ENCODE measurements at regions not wholly inside any gene's neighbourhood (a gene's known extent, or its start where the extent isn't known, plus 50 kb on each side); places are given as distances from the start of the nearest gene placed in this dataset.

GRCh38 chr5:5721881-5722280 is 299.4 kb downstream of the ICE1 start:
- H3F3A ChIP-seq (ENCODE audit: insufficient read depth, low read length, poor library complexity, severe bottlenecking), result no peaks in the 10 kb centered on the region
- H3K9me2 ChIP-seq (ENCODE audit: insufficient read depth, low read length), result no peaks in the 10 kb centered on the region
- no peaks in the 10 kb centered on the region for H4K20me1 ChIP-seq (ENCODE audit: insufficient read depth)
- no peak overlapping the region for H3K4me2 ChIP-seq (ENCODE audit: low read length)
- no peaks in the 10 kb centered on the region for H3K79me2 ChIP-seq (replicated peaks; ENCODE audit: insufficient read depth, low read length)
- H3K9ac ChIP-seq (ENCODE audit: low read length), result no peak overlapping the region
- H3K27ac ChIP-seq (ENCODE audit: low read length), result no peak overlapping the region
- H3K36me3 ChIP-seq (ENCODE audit: insufficient read depth, low read length), result no peaks in the 10 kb centered on the region
- H3K9me3 ChIP-seq (ENCODE audit: low read length), result no peaks in the 10 kb centered on the region
- no peak overlapping the region for H2AFZ ChIP-seq (ENCODE audit: low read depth, low read length)
- H3K4me3 ChIP-seq (ENCODE audit: low read length), result no peak overlapping the region
- no peaks in the 10 kb centered on the region for H3K27me3 ChIP-seq (ENCODE audit: insufficient read depth, low read depth, low read length)
- TF ChIP-seq RAD21 (conservative IDR thresholded peaks at IDR 0.05) (no peak), POLR2AphosphoS5 (IDR thresholded peaks at IDR 0.05) (no peak), EP300 (conservative IDR thresholded peaks at IDR 0.05; ENCODE audit: poor library complexity, severe bottlenecking) (no peak)

DNA sequence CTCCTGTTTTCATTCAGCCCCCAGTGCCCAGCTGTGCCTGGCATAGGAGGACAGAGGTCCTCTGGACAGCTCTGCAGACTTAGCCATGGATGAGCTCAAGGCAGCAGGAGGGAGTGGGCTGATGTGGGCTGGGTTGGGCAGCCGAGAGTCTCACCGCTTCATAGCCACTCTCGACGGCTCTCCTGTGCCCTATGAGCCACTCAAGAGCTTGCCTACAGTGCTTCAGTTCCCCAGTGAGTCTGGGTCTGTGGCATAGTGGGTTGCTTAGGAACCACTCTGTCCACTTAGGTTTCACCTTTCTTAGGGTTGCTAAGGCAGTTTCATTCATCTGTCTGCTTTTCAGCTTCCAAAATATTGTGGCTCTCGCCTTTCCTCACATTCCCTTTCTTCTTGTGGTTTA is 296.8 kb downstream of the ICE1 start:
- H3K9me3 ChIP-seq (ENCODE audit: low read length), result no peaks in the 10 kb centered on the region
- H2AFZ ChIP-seq (ENCODE audit: low read depth, low read length), result no peak overlapping the region
- no peaks in the 10 kb centered on the region for H3K9me2 ChIP-seq (ENCODE audit: insufficient read depth, low read length)

More for the DNA sequence above, 296.8 kb downstream of the ICE1 start:
- no peaks in the 10 kb centered on the region for H4K20me1 ChIP-seq (ENCODE audit: insufficient read depth)
- no peaks in the 10 kb centered on the region for H3K36me3 ChIP-seq (ENCODE audit: insufficient read depth, low read length)
- no peaks in the 10 kb centered on the region for H3K79me2 ChIP-seq (replicated peaks; ENCODE audit: insufficient read depth, low read length)
- H3K4me2 ChIP-seq (ENCODE audit: low read length), result no peak overlapping the region
- no peak overlapping the region for H3K27ac ChIP-seq (ENCODE audit: low read length)
- TF ChIP-seq SMC3 (conservative IDR thresholded peaks at IDR 0.05; ENCODE audit: poor library complexity), result no peak
- TF ChIP-seq MXI1 (conservative IDR thresholded peaks at IDR 0.05; ENCODE audit: poor library complexity, severe bottlenecking), result no peak
- TF ChIP-seq EP300 (conservative IDR thresholded peaks at IDR 0.05; ENCODE audit: poor library complexity, severe bottlenecking), result no peak
- no peak for TF ChIP-seq REST (IDR thresholded peaks at IDR 0.05; ENCODE audit: borderline replicate concordance)
- TF ChIP-seq EZH2 (IDR thresholded peaks at IDR 0.05; ENCODE audit: borderline replicate concordance, insufficient read depth, low read length, poor library complexity, severe bottlenecking), result no peak
- no peak for TF ChIP-seq RAD21 (conservative IDR thresholded peaks at IDR 0.05)
- TF ChIP-seq TAF1 (IDR thresholded peaks at IDR 0.05; ENCODE audit: low read depth), result no peak
- no peak for TF ChIP-seq POLR2AphosphoS5 (IDR thresholded peaks at IDR 0.05)
- no peak for TF ChIP-seq CTCF (IDR thresholded peaks at IDR 0.05; ENCODE audit: poor library complexity, severe bottlenecking)
- no peaks in the 10 kb centered on the region for H3F3A ChIP-seq (ENCODE audit: insufficient read depth, low read length, poor library complexity, severe bottlenecking)
- no peak overlapping the region for H3K4me3 ChIP-seq (ENCODE audit: low read length)
- no peak overlapping the region for H3K9ac ChIP-seq (ENCODE audit: low read length)
- H3K27me3 ChIP-seq (ENCODE audit: insufficient read depth, low read depth, low read length), result no peaks in the 10 kb centered on the region

Data from neural cell (in vitro differentiated cells).